Heart left ventricle (tissue), 13 donors: ENCODE measurements at regions not wholly inside any gene's neighbourhood (a gene's known extent, or its start where the extent isn't known, plus 50 kb on each side); places are given as distances from the start of the nearest gene placed in this dataset.

ENCODE experiments used
- POLR2A ChIP-seq, 2 donors: fragments of 450-650 bp; IDR thresholded peaks; one replicate each; pipeline ENCODE4 v1.6.1; 2017; ENCODE audit warnings: antibody characterized with exemption in 2 of 2, mild to moderate bottlenecking in 2 of 2, moderate library complexity in 2 of 2
- TF ChIP-seq, protein P1 (sequence below), 12 donors: fragments of 200-600 bp; sonication (generic) in 4 of 12; IDR thresholded peaks; one replicate each; pipeline versions ENCODE4 v1.5.0 to v1.8.0; 2018 to 2022; ENCODE audit warnings: antibody characterized with exemption in 12 of 12, mild to moderate bottlenecking in 5 of 12
- donor health status: ischemic (EF 13 %, LVEDD 7.1; RV severe dilation, severe dysfunction).
- donor health status: DM: no; HTN: yes; CAD: no.
- donor health status: DM: no; HTN: no; CAD: no.
- donor health status: ischemic (EF 25% LVEDD 6.9; RV normal size, moderate dysfunction).
- donor health status: ischemic (EF 25% LVEDD 5.7; RV mildly dilated, moderate dysfunction).
- donor health status: ischemic (EF 35%, LVEDD 5.7; RV mildly dilated, moderate dysfunction).
- donor health status: nonischemic (EF 11% LVEDD 7.7; RV severe dilation, severe dysfunction).
- donor health status: DM: yes; HTN: yes; CAD: no.
- donor health status: PGD.
- donor health status: ischemic (EF 29% LVEDD 5.4; RV normal size, mild dysfunction).
- donor health status: nonischemic (EF 23%, LVEDD 6.1; RV moderate dilation, normal function).

DNA sequence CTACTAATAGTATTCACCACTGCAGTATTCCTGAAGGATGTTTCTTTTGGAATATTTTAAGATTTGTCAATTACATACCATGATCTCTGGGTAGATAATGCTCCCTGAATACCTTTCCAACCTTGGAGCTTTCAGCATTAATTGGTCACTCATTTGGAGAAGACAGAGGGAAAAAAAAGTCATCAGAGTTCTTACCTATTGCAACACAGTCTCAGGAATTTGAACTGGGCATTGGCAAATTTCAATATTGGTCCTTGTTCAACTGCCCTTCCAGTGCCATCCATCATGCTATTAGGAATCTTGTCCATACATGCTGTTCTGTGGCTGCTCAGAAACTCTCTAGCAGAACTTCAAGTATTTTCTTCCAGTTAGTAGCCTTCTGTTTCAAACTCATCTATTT is 83.6 kb upstream of the KCNJ3 start:
- TF ChIP-seq, protein P1, sequence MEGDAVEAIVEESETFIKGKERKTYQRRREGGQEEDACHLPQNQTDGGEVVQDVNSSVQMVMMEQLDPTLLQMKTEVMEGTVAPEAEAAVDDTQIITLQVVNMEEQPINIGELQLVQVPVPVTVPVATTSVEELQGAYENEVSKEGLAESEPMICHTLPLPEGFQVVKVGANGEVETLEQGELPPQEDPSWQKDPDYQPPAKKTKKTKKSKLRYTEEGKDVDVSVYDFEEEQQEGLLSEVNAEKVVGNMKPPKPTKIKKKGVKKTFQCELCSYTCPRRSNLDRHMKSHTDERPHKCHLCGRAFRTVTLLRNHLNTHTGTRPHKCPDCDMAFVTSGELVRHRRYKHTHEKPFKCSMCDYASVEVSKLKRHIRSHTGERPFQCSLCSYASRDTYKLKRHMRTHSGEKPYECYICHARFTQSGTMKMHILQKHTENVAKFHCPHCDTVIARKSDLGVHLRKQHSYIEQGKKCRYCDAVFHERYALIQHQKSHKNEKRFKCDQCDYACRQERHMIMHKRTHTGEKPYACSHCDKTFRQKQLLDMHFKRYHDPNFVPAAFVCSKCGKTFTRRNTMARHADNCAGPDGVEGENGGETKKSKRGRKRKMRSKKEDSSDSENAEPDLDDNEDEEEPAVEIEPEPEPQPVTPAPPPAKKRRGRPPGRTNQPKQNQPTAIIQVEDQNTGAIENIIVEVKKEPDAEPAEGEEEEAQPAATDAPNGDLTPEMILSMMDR (IDR thresholded peaks at IDR 0.05), result no peak
- TF ChIP-seq POLR2A (IDR thresholded peaks at IDR 0.05), result no peak
